NCI-H2081 treated with DMSO at 0.1 percent for 48 hours (cell line): ENCODE measurements at regions not wholly inside any gene's neighbourhood (a gene's known extent, or its start where the extent isn't known, plus 50 kb on each side); places are given as distances from the start of the nearest gene placed in this dataset.

Experiments used
- DNase-seq: peaks from one replicate; lab custom pipeline; 2025; lab: John Stamatoyannopoulos, UW

GRCh38 chr15:68871507-68871906, 50.8 kb upstream of the ANP32A start:
- no peak for DNase-seq

GRCh38 chr15:68874788-68875187, 54.1 kb upstream of the ANP32A start:
- DNase-seq = no peak

- DNase-seq = peak; percentile 76
These were observed 54.8 kb upstream of the SPESP1 start for GRCh38 chr15:68875377-68876116.

GRCh38 chr15:68877626-68878025, 52.7 kb upstream of the SPESP1 start:
- DNase-seq = no peak

- DNase-seq = no peak
These were observed 49.9 kb upstream of the SPESP1 start for GRCh38 chr15:68880382-68880781.
